ENCODE measurements at regions not wholly inside any gene's neighbourhood (a gene's known extent, or its start where the extent isn't known, plus 50 kb on each side); places are given as distances from the start of the nearest gene placed in this dataset.
"Not testable (repeated sequence)": the region's sequence is repeated elsewhere in the genome, so short reads cannot be mapped to it uniquely, and the experiment has no call there.

GRCh38 chr15:91356083-91356482 is 256.0 kb downstream of the SV2B start:
- no peak for TF ChIP-seq JUND (IDR thresholded peaks at IDR 0.05; ENCODE audit: low read depth)
- in situ Hi-C loops (cut with HindIII; ENCODE audit: low pct_unique_long_range_greater_than_20kb, low sequenced_read_pairs): no loop called here
- DNase-seq (ENCODE audit: low read depth in 1 of 2, low spot score in 1 of 2): no peak

GRCh38 chr15:91357011-91357410 is 257.0 kb downstream of the SV2B start:
- in situ Hi-C loops (cut with HindIII; ENCODE audit: low pct_unique_long_range_greater_than_20kb, low sequenced_read_pairs): no loop called here

GRCh38 chr15:91357486-91357885 is 257.4 kb downstream of the SV2B start:
- no peak for TF ChIP-seq JUND (IDR thresholded peaks at IDR 0.05; ENCODE audit: low read depth)
- DNase-seq (ENCODE audit: low read depth in 1 of 2, low spot score in 1 of 2): no peak
- in situ Hi-C loops (cut with HindIII; ENCODE audit: low pct_unique_long_range_greater_than_20kb, low sequenced_read_pairs): no loop called here

More at GRCh38 chr15:91357011-91357410, 257.0 kb downstream of the SV2B start:
- no peak for TF ChIP-seq JUND (IDR thresholded peaks at IDR 0.05; ENCODE audit: low read depth)
- no peak for DNase-seq (ENCODE audit: low read depth in 1 of 2, low spot score in 1 of 2)

GRCh38 chr15:91358405-91358804 is 258.3 kb downstream of the SV2B start:
- in situ Hi-C loops (cut with HindIII; ENCODE audit: low pct_unique_long_range_greater_than_20kb, low sequenced_read_pairs): no loop called here
- DNase-seq (ENCODE audit: low read depth in 1 of 2, low spot score in 1 of 2): no peak
- no peak for TF ChIP-seq JUND (IDR thresholded peaks at IDR 0.05; ENCODE audit: low read depth)

DNA sequence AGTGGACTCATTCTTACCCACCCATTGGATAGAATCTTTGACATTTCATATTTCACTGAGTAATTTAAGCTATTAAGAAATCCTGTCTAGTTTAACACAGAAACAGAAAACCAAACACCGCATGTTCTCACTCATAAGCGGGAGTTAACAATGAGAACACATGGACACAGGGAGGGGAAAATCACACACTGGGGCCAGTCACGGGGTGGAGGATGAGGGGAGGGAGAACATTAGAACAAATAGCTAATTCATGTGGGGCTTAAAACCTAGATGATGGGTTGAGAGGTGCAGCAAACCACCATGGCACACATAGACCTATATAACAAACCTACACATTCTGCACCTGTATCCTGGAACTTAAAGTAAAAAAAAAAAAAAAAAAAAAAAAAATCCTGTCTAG is 261.6 kb downstream of the SV2B start:
- in situ Hi-C loops (cut with HindIII; ENCODE audit: low pct_unique_long_range_greater_than_20kb, low sequenced_read_pairs): not testable (repeated sequence)

DNA sequence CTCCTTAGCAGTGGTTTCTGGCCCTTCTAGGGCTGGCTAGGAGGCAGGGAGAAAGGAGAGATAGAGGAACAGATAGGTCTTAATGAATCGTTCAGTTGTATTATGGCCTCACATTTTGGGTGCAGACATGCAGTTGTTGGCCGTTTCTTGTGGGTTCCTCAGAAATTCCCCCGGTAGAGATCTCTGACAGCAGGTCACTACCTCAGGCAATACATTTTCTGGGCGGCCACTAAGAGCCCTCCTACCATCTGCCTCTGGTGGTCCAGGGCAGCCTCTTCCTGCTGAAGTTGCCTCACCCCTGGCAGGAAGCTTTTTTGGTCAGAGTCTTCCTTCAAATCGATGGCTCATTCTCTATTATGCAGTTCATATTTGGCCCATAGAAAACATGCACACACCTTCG is 266.1 kb downstream of the SV2B start:
- in situ Hi-C loops (cut with HindIII; ENCODE audit: low pct_unique_long_range_greater_than_20kb, low sequenced_read_pairs): no loop called here
- DNase-seq (ENCODE audit: low read depth in 1 of 2, low spot score in 1 of 2): no peak
- no peak for TF ChIP-seq JUND (IDR thresholded peaks at IDR 0.05; ENCODE audit: low read depth)

More for the DNA sequence above, 261.6 kb downstream of the SV2B start:
- DNase-seq (ENCODE audit: low read depth in 1 of 2, low spot score in 1 of 2): not testable (repeated sequence)

- no peak for TF ChIP-seq JUND (IDR thresholded peaks at IDR 0.05; ENCODE audit: low read depth)
- in situ Hi-C loops (cut with HindIII; ENCODE audit: low pct_unique_long_range_greater_than_20kb, low sequenced_read_pairs): no loop called here
- no peak for DNase-seq (ENCODE audit: low read depth in 1 of 2, low spot score in 1 of 2)
Observed at GRCh38 chr15:91368611-91369010, 268.6 kb downstream of the SV2B start.

DNA sequence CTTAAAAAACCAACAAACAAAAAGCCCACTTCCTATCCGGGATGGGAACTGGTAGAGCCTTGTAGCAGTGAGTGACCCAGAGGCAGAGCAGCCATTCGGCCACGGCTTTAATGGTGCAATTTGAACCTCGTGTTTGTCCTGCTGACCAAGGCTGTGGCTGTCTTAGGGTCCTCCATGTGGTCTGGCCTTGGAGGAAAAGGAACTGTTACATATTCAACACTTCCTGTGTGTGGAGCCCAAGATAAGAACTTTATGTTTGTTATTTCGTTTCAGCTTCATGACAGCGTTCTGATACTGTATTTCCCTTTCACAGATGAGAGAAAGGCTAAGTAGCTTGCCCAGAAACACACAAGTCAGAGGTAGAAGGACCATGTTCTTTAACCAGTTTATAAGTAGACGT is 269.8 kb downstream of the SV2B start:
- in situ Hi-C loops (cut with HindIII; ENCODE audit: low pct_unique_long_range_greater_than_20kb, low sequenced_read_pairs): no loop called here
- TF ChIP-seq JUND (IDR thresholded peaks at IDR 0.05; ENCODE audit: low read depth): no peak
- no peak for DNase-seq (ENCODE audit: low read depth in 1 of 2, low spot score in 1 of 2)

DNA sequence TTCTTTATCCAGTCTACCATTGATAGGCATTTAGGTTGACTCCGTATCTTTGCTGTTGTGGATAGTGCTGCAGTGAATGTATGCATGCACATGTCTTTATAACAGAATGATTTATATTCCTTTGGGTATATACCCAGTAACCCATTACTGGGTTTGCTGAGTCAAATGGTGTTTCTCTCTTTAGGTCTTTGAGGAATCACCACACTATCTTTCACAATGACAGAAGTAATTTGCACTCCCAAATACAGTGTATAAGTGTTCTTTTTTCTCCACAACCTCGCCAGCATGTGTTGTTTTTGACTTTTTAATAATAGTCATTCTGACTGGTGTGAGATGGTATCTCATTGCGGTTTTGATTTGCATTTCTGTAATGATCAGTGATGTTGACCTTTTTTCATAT is 271.3 kb downstream of the SV2B start:
- in situ Hi-C loops (cut with HindIII; ENCODE audit: low pct_unique_long_range_greater_than_20kb, low sequenced_read_pairs); DNase-seq (ENCODE audit: low read depth in 1 of 2, low spot score in 1 of 2): not testable (repeated sequence)

GRCh38 chr15:91374336-91374735 is 274.3 kb downstream of the SV2B start:
- no peak for TF ChIP-seq JUND (IDR thresholded peaks at IDR 0.05; ENCODE audit: low read depth)
- in situ Hi-C loops (cut with HindIII; ENCODE audit: low pct_unique_long_range_greater_than_20kb, low sequenced_read_pairs): no loop called here
- DNase-seq (ENCODE audit: low read depth in 1 of 2, low spot score in 1 of 2): peak in 1 of 2 experiments; percentile 48

- no peak for TF ChIP-seq JUND (IDR thresholded peaks at IDR 0.05; ENCODE audit: low read depth)
- in situ Hi-C loops (cut with HindIII; ENCODE audit: low pct_unique_long_range_greater_than_20kb, low sequenced_read_pairs): no loop called here
- no peak for DNase-seq (ENCODE audit: low read depth in 1 of 2, low spot score in 1 of 2)
Observed at GRCh38 chr15:91376038-91376437, 276.0 kb downstream of the SV2B start.

DNA sequence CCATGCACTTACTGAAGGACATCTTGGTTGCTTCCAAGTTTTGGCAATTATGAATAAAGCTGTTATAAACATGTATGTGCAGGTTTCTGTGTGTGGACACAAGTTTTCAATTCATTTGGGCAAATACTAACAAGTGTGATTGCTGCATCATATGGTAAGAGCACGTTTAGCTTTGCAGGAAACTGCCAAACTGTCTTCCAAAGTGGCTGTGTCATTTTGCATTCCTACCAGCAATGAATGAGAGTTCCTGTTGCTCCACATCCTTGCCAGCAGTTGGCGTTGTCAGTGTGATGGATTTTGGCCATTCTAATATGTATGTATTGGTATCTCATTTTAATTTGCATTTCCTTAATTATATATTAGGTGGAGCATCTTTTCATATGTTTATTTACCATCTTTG is 280.1 kb downstream of the SV2B start:
- no peak for TF ChIP-seq JUND (IDR thresholded peaks at IDR 0.05; ENCODE audit: low read depth)
- peak in 1 of 2 experiments; percentile 10 for DNase-seq (ENCODE audit: low read depth in 1 of 2, low spot score in 1 of 2)
- in situ Hi-C loops (cut with HindIII; ENCODE audit: low pct_unique_long_range_greater_than_20kb, low sequenced_read_pairs): no loop called here

GRCh38 chr15:91383532-91383931 is 283.5 kb downstream of the SV2B start:
- no peak for DNase-seq (ENCODE audit: low read depth in 1 of 2, low spot score in 1 of 2)
- TF ChIP-seq JUND (IDR thresholded peaks at IDR 0.05; ENCODE audit: low read depth): no peak

DNA sequence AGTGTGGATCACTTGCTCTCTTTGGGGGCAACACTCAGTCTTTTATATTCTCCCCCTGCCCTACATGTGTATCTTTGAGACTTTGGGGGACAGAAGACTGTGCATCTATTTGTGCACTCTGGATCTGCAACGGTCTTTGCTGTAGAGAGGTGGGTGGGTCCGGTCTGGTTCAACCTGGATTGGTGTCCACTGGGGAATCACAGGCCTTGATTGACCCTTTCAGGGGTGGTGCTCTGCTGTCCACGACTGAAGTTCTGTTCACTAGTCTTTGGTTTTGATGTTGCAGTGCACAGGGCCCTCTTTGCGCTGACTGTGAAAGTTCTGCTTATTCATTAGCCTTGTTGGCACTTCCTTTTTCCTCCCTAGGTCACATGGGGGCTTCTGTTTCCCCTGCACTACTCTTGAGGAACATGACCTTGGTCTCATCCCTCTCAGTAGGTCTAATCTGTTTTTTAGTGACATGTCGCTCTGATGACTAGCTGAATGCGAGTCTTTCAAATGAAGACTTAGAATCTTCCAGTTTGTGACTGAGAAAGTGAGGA is 284.2 kb downstream of the SV2B start:
- TF ChIP-seq JUND (IDR thresholded peaks at IDR 0.05; ENCODE audit: low read depth): no peak

More at GRCh38 chr15:91383532-91383931, 283.5 kb downstream of the SV2B start:
- in situ Hi-C loops (cut with HindIII; ENCODE audit: low pct_unique_long_range_greater_than_20kb, low sequenced_read_pairs): no loop called here

More for the DNA sequence above, 284.2 kb downstream of the SV2B start:
- in situ Hi-C loops (cut with HindIII; ENCODE audit: low pct_unique_long_range_greater_than_20kb, low sequenced_read_pairs): no loop called here
- DNase-seq (ENCODE audit: low read depth in 1 of 2, low spot score in 1 of 2): no peak
